ENCODE measurements at regions not wholly inside any gene's neighbourhood (a gene's known extent, or its start where the extent isn't known, plus 50 kb on each side); places are given as distances from the start of the nearest gene placed in this dataset.
A peak's percentile ranks its signal among the peaks of the same experiment; 100 is the strongest.

- WGBS (ENCODE audit: insufficient coverage, low lambda C conversion rate) = 60% methylated on average over 1 of the region's 2 CpGs
- Histone ChIP-seq H3K27ac (ENCODE audit: low read length) (peak overlapping the region; percentile 30), H3K4me1 (ENCODE audit: control insufficient read depth, insufficient read depth, low read length) (peaks cover 4% of the 10 kb centered on the region)
Observed at GRCh38 chr13:50071379-50071778, 56.1 kb downstream of the KCNRG start.

GRCh38 chr13:50072676-50073075, 57.4 kb downstream of the KCNRG start:
- peaks cover 9% of the 10 kb centered on the region for H3K36me3 ChIP-seq (ENCODE audit: control insufficient read depth, insufficient read depth, low read length)
- no peaks in the 10 kb centered on the region for H3K27me3 ChIP-seq (ENCODE audit: control insufficient read depth, insufficient read depth, low read length)
- no peak for DNase-seq
- peaks cover 4% of the 10 kb centered on the region for H3K4me1 ChIP-seq (ENCODE audit: control insufficient read depth, insufficient read depth, low read length)
- no peak overlapping the region for H3K4me3 ChIP-seq (ENCODE audit: low read length)
- H3K27ac ChIP-seq (ENCODE audit: low read length) = no peak overlapping the region
- no peaks in the 10 kb centered on the region for H3K9me3 ChIP-seq (ENCODE audit: control insufficient read depth, low read depth, low read length)

More at GRCh38 chr13:50071379-50071778, 56.1 kb downstream of the KCNRG start:
- Histone ChIP-seq H3K9me3 (ENCODE audit: control insufficient read depth, low read depth, low read length) (no peaks in the 10 kb centered on the region), H3K36me3 (ENCODE audit: control insufficient read depth, insufficient read depth, low read length) (peaks cover 17% of the 10 kb centered on the region), H3K4me3 (ENCODE audit: low read length) (no peak overlapping the region), H3K27me3 (ENCODE audit: control insufficient read depth, insufficient read depth, low read length) (no peaks in the 10 kb centered on the region)
- DNase-seq = peak in 1 of 2 donors; percentile 54

- no peak overlapping the region for H3K4me3 ChIP-seq (ENCODE audit: low read length)
- WGBS (ENCODE audit: insufficient coverage, low lambda C conversion rate) = 80% methylated on average over 1 of the region's 1 CpG
- peaks cover 6% of the 10 kb centered on the region for H3K4me1 ChIP-seq (ENCODE audit: control insufficient read depth, insufficient read depth, low read length)
- H3K36me3 ChIP-seq (ENCODE audit: control insufficient read depth, insufficient read depth, low read length) = peaks cover 4% of the 10 kb centered on the region
- no peak for DNase-seq
- no peaks in the 10 kb centered on the region for H3K9me3 ChIP-seq (ENCODE audit: control insufficient read depth, low read depth, low read length)
- no peaks in the 10 kb centered on the region for H3K27me3 ChIP-seq (ENCODE audit: control insufficient read depth, insufficient read depth, low read length)
- no peak overlapping the region for H3K27ac ChIP-seq (ENCODE audit: low read length)
Observed at GRCh38 chr13:50073340-50073739, 58.1 kb downstream of the KCNRG start.

- no peaks in the 10 kb centered on the region for H3K9me3 ChIP-seq (ENCODE audit: control insufficient read depth, low read depth, low read length)
- H3K27ac ChIP-seq (ENCODE audit: low read length) = no peak overlapping the region
Observed at GRCh38 chr13:50074843-50075242, 59.6 kb downstream of the KCNRG start.

GRCh38 chr13:50075619-50076097, 60.4 kb downstream of the KCNRG start:
- 100% methylated on average over 1 of the region's 3 CpGs for WGBS (ENCODE audit: insufficient coverage, low lambda C conversion rate)
- Histone ChIP-seq H3K27me3 (ENCODE audit: control insufficient read depth, insufficient read depth, low read length) (no peaks in the 10 kb centered on the region), H3K27ac (ENCODE audit: low read length) (no peak overlapping the region), H3K36me3 (ENCODE audit: control insufficient read depth, insufficient read depth, low read length) (peaks cover 4% of the 10 kb centered on the region), H3K4me3 (ENCODE audit: low read length) (no peak overlapping the region), H3K9me3 (ENCODE audit: control insufficient read depth, low read depth, low read length) (no peaks in the 10 kb centered on the region), H3K4me1 (ENCODE audit: control insufficient read depth, insufficient read depth, low read length) (peaks cover 10% of the 10 kb centered on the region)
- peak in 1 of 2 donors; percentile 47 for DNase-seq

More at GRCh38 chr13:50074843-50075242, 59.6 kb downstream of the KCNRG start:
- Histone ChIP-seq H3K4me3 (ENCODE audit: low read length) (no peak overlapping the region), H3K27me3 (ENCODE audit: control insufficient read depth, insufficient read depth, low read length) (no peaks in the 10 kb centered on the region), H3K4me1 (ENCODE audit: control insufficient read depth, insufficient read depth, low read length) (peaks cover 10% of the 10 kb centered on the region), H3K36me3 (ENCODE audit: control insufficient read depth, insufficient read depth, low read length) (peaks cover 4% of the 10 kb centered on the region)
- DNase-seq = no peak
- 100% methylated on average over 1 of the region's 1 CpG for WGBS (ENCODE audit: insufficient coverage, low lambda C conversion rate)

GRCh38 chr13:50077431-50077830, 62.2 kb downstream of the KCNRG start:
- Histone ChIP-seq H3K27ac (ENCODE audit: low read length) (no peak overlapping the region), H3K27me3 (ENCODE audit: control insufficient read depth, insufficient read depth, low read length) (no peaks in the 10 kb centered on the region), H3K9me3 (ENCODE audit: control insufficient read depth, low read depth, low read length) (no peaks in the 10 kb centered on the region), H3K36me3 (ENCODE audit: control insufficient read depth, insufficient read depth, low read length) (no peaks in the 10 kb centered on the region), H3K4me1 (ENCODE audit: control insufficient read depth, insufficient read depth, low read length) (peaks cover 6% of the 10 kb centered on the region), H3K4me3 (ENCODE audit: low read length) (no peak overlapping the region)
- 60% methylated on average over 1 of the region's 1 CpG for WGBS (ENCODE audit: insufficient coverage, low lambda C conversion rate)
- no peak for DNase-seq

- no peaks in the 10 kb centered on the region for H3K27me3 ChIP-seq (ENCODE audit: control insufficient read depth, insufficient read depth, low read length)
- H3K36me3 ChIP-seq (ENCODE audit: control insufficient read depth, insufficient read depth, low read length) = no peaks in the 10 kb centered on the region
- peaks cover 6% of the 10 kb centered on the region for H3K4me1 ChIP-seq (ENCODE audit: control insufficient read depth, insufficient read depth, low read length)
- WGBS (ENCODE audit: insufficient coverage, low lambda C conversion rate) = 60% methylated on average over 1 of the region's 3 CpGs
- DNase-seq = peak in 1 of 2 donors; percentile 26
- no peak overlapping the region for H3K4me3 ChIP-seq (ENCODE audit: low read length)
- peak overlapping the region; percentile 8 for H3K27ac ChIP-seq (ENCODE audit: low read length)
- H3K9me3 ChIP-seq (ENCODE audit: control insufficient read depth, low read depth, low read length) = no peaks in the 10 kb centered on the region
Observed at GRCh38 chr13:50078231-50078894, 63.1 kb downstream of the KCNRG start.

- H3K36me3 ChIP-seq (ENCODE audit: control insufficient read depth, insufficient read depth, low read length) = no peaks in the 10 kb centered on the region
- peak in 1 of 2 donors; percentile 36 for DNase-seq
- H3K9me3 ChIP-seq (ENCODE audit: control insufficient read depth, low read depth, low read length) = no peaks in the 10 kb centered on the region
- H3K4me1 ChIP-seq (ENCODE audit: control insufficient read depth, insufficient read depth, low read length) = peaks cover 6% of the 10 kb centered on the region
- H3K27ac ChIP-seq (ENCODE audit: low read length) = peak overlapping the region; percentile 90
- WGBS (ENCODE audit: insufficient coverage, low lambda C conversion rate) = 44% methylated on average over 9 of the region's 10 CpGs
- H3K27me3 ChIP-seq (ENCODE audit: control insufficient read depth, insufficient read depth, low read length) = no peaks in the 10 kb centered on the region
- H3K4me3 ChIP-seq (ENCODE audit: low read length) = peak overlapping the region; percentile 78
Observed at GRCh38 chr13:50078895-50079654, 63.8 kb downstream of the KCNRG start.

GRCh38 chr13:50079655-50080202, 64.5 kb downstream of the KCNRG start:
- H3K36me3 ChIP-seq (ENCODE audit: control insufficient read depth, insufficient read depth, low read length) = no peaks in the 10 kb centered on the region
- 26% methylated on average over 6 of the region's 12 CpGs for WGBS (ENCODE audit: insufficient coverage, low lambda C conversion rate)
- H3K27me3 ChIP-seq (ENCODE audit: control insufficient read depth, insufficient read depth, low read length) = no peaks in the 10 kb centered on the region
- H3K4me1 ChIP-seq (ENCODE audit: control insufficient read depth, insufficient read depth, low read length) = peaks cover 6% of the 10 kb centered on the region
- peak overlapping the region; percentile 90 for H3K27ac ChIP-seq (ENCODE audit: low read length)
- peak overlapping the region; percentile 78 for H3K4me3 ChIP-seq (ENCODE audit: low read length)
- DNase-seq = no peak
- no peaks in the 10 kb centered on the region for H3K9me3 ChIP-seq (ENCODE audit: control insufficient read depth, low read depth, low read length)

GRCh38 chr13:50080203-50080910, 65.1 kb downstream of the KCNRG start:
- no peaks in the 10 kb centered on the region for H3K36me3 ChIP-seq (ENCODE audit: control insufficient read depth, insufficient read depth, low read length)
- H3K9me3 ChIP-seq (ENCODE audit: control insufficient read depth, low read depth, low read length) = no peaks in the 10 kb centered on the region
- no peaks in the 10 kb centered on the region for H3K27me3 ChIP-seq (ENCODE audit: control insufficient read depth, insufficient read depth, low read length)
- no CpG with 5 or more reads among the region's 29 CpGs for WGBS (ENCODE audit: insufficient coverage, low lambda C conversion rate)
- H3K27ac ChIP-seq (ENCODE audit: low read length) = peak overlapping the region; percentile 90
- peak overlapping the region; percentile 78 for H3K4me3 ChIP-seq (ENCODE audit: low read length)
- peaks cover 6% of the 10 kb centered on the region for H3K4me1 ChIP-seq (ENCODE audit: control insufficient read depth, insufficient read depth, low read length)
- peak; percentile 35 to 66 for DNase-seq
